ENCODE measurements at regions not wholly inside any gene's neighbourhood (a gene's known extent, or its start where the extent isn't known, plus 50 kb on each side); places are given as distances from the start of the nearest gene placed in this dataset.

DNA sequence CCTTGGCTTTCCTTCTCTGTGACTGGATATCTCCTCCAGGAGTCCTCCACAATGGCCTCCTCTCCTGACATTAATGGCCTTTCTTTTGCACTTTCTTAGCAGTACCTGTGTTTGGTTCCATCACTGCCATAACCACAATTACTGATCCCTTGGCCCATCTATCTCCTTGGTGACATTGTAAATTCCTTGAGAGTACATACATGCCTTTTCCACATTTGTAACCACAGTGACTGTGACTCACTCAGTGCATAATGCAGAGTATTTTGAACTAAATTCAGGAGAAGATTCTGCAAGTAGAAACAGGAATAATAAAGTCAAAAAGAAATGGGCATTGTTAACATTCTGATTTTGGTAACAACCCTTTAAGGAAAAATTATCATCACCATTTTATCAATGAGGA lies 197.2 kb upstream of the SOX4 start:
- no peak for ATAC-seq

DNA sequence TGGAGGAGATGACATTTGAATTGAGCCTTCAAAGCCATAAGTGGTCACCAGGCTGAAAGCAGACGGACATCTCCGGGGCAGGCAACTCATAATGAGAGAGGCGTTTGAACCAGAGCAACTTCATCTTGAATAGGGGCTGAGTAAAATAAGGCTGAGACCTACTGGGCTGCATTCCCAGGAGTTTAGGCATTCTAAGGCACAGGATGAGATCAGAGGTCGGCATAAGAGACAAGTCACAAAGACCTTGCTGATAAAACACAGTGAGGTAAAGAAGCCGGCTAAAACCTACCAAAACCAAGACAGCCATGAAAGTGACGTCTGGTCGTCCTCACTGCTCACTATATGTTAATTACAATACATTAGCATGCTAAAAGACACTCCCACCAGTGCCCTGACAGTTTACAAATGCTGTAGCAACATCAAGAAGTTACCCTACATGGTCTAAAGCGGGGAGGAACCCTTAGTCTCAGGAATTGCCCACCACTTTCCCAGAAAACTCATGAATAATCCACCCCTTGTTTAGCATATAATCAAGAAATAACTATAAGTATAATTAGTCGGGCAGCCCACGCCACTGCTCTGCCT lies 194.7 kb upstream of the SOX4 start:
- H3K36me3 Mint-ChIP-seq (ENCODE audit: low read depth): no peaks in the 10 kb centered on the region
- H3K9me3 Mint-ChIP-seq: no peaks in the 10 kb centered on the region
- ChIA-PET POLR2A (no interaction called here), CTCF (no interaction called here)
- no peak overlapping the region for H3K4me3 Mint-ChIP-seq
- DNase-seq (no peak), ATAC-seq (no peak)
- intact Hi-C loops (cut with micrococcal nuclease): no loop called here
- no peak overlapping the region for H3K27ac Mint-ChIP-seq
- H3K4me1 Mint-ChIP-seq (ENCODE audit: low read depth): no peaks in the 10 kb centered on the region
- TF ChIP-seq, protein P1, sequence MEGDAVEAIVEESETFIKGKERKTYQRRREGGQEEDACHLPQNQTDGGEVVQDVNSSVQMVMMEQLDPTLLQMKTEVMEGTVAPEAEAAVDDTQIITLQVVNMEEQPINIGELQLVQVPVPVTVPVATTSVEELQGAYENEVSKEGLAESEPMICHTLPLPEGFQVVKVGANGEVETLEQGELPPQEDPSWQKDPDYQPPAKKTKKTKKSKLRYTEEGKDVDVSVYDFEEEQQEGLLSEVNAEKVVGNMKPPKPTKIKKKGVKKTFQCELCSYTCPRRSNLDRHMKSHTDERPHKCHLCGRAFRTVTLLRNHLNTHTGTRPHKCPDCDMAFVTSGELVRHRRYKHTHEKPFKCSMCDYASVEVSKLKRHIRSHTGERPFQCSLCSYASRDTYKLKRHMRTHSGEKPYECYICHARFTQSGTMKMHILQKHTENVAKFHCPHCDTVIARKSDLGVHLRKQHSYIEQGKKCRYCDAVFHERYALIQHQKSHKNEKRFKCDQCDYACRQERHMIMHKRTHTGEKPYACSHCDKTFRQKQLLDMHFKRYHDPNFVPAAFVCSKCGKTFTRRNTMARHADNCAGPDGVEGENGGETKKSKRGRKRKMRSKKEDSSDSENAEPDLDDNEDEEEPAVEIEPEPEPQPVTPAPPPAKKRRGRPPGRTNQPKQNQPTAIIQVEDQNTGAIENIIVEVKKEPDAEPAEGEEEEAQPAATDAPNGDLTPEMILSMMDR (IDR thresholded peaks at IDR 0.05): no peak
- no peaks in the 10 kb centered on the region for H3K27me3 Mint-ChIP-seq

More for the DNA sequence above, 197.2 kb upstream of the SOX4 start:
- H3K27ac Mint-ChIP-seq: no peak overlapping the region
- H3K4me3 Mint-ChIP-seq: no peak overlapping the region
- TF ChIP-seq, protein P1 (IDR thresholded peaks at IDR 0.05): no peak
- DNase-seq: no peak
- no peaks in the 10 kb centered on the region for H3K9me3 Mint-ChIP-seq
- H3K27me3 Mint-ChIP-seq: no peaks in the 10 kb centered on the region
- no peaks in the 10 kb centered on the region for H3K36me3 Mint-ChIP-seq (ENCODE audit: low read depth)
- POLR2A ChIA-PET: no interaction called here
- CTCF ChIA-PET: no interaction called here
- intact Hi-C loops (cut with micrococcal nuclease): no loop called here
- H3K4me1 Mint-ChIP-seq (ENCODE audit: low read depth): no peaks in the 10 kb centered on the region

DNA sequence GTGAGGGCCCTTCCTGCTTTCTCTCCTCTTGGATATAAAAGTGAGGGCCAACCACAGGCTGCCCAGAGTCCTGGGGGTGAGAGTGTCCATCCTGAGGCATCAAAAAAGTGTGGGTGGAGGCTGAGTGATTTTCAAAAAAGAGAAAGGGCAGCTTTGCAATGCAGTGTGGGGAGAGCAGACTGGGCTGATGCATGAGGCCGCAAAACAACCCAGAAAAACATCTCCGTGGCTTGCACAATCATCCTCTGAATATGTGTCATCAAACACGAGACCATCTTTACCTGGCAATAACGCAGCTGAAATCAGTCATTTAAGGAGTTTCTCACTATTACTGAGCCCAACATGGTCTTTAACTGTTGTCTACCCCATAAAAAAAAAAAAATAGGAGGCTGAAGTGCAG lies 191.2 kb upstream of the SOX4 start:
- TF ChIP-seq, protein P1 (IDR thresholded peaks at IDR 0.05): no peak
- no peak overlapping the region for H3K27ac Mint-ChIP-seq
- peaks cover 2% of the 10 kb centered on the region for H3K27me3 Mint-ChIP-seq
- DNase-seq (peak; percentile 41), ATAC-seq (peak; percentile 61)
- no peak overlapping the region for H3K4me3 Mint-ChIP-seq
- CTCF ChIA-PET: no interaction called here
- intact Hi-C loops (cut with micrococcal nuclease): no loop called here
- no peaks in the 10 kb centered on the region for H3K4me1 Mint-ChIP-seq (ENCODE audit: low read depth)
- POLR2A ChIA-PET: no interaction called here
- H3K9me3 Mint-ChIP-seq: no peaks in the 10 kb centered on the region
- H3K36me3 Mint-ChIP-seq (ENCODE audit: low read depth): no peaks in the 10 kb centered on the region

DNA sequence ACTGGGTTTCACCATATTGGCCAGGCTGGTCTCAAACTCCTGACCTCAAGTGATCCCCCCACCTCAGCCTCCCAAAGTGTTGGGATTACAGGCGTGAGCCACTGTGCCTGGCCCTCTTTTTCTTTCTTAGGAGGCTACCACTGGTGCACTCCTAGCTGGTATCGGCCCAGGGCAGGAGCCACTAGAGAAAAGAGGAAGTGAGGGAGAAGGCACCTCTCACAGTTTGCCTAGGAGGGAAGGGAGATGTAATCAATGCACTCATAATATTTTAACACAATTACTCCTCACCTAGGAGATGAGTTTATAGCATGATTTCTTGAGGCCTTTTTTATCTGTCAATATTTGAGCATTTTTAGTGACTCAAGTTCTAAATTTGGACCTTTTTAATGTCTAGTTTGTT lies 189.0 kb upstream of the SOX4 start:
- H3K4me3 Mint-ChIP-seq: no peak overlapping the region
- H3K4me1 Mint-ChIP-seq (ENCODE audit: low read depth): no peaks in the 10 kb centered on the region
- DNase-seq (no peak), ATAC-seq (no peak)
- H3K9me3 Mint-ChIP-seq: no peaks in the 10 kb centered on the region
- H3K36me3 Mint-ChIP-seq (ENCODE audit: low read depth): no peaks in the 10 kb centered on the region
- no peak overlapping the region for H3K27ac Mint-ChIP-seq
- peaks cover 6% of the 10 kb centered on the region for H3K27me3 Mint-ChIP-seq
- ChIA-PET POLR2A (no interaction called here), CTCF (no interaction called here)
- TF ChIP-seq, protein P1 (IDR thresholded peaks at IDR 0.05): no peak
- intact Hi-C loops (cut with micrococcal nuclease): no loop called here

DNA sequence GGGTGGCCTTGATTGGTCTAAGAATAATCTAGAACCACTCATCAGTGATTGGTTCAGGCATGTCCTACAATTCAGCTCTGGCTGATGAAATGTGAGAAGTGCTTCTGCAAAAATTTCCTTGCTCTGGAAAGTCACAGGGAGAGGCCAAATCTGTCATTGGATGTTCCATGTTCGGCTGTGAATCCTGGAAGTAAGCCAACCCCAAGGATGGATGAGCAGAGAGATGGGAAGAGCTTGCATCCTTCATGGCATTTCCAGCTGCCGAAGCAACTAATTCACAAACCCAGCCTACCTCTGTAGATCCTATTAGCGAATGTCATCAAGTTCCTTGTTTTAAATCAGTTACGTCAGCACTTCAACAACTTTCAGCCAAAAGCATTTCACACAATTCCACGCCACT lies 187.2 kb upstream of the SOX4 start:
- POLR2A ChIA-PET: no interaction called here
- intact Hi-C loops (cut with micrococcal nuclease): no loop called here

More for the DNA sequence above, 187.2 kb upstream of the SOX4 start:
- ATAC-seq: no peak
- H3K27me3 Mint-ChIP-seq: peaks cover 6% of the 10 kb centered on the region
- H3K36me3 Mint-ChIP-seq (ENCODE audit: low read depth): peaks cover 2% of the 10 kb centered on the region
- no peak for DNase-seq
- no peaks in the 10 kb centered on the region for H3K4me1 Mint-ChIP-seq (ENCODE audit: low read depth)
- TF ChIP-seq, protein P1 (IDR thresholded peaks at IDR 0.05): no peak
- no peaks in the 10 kb centered on the region for H3K9me3 Mint-ChIP-seq
- no peak overlapping the region for H3K27ac Mint-ChIP-seq
- CTCF ChIA-PET: no interaction called here
- H3K4me3 Mint-ChIP-seq: no peak overlapping the region
